C4-2B (cell line): ENCODE measurements at regions not wholly inside any gene's neighbourhood (a gene's known extent, or its start where the extent isn't known, plus 50 kb on each side); places are given as distances from the start of the nearest gene placed in this dataset.

ENCODE experiments used
- H3K27ac ChIP-seq: fragments of 450-650 bp; 2 replicates; pipeline ENCODE4 v1.5.1; 2017
- ZFX ChIP-seq: fragments of 450-650 bp; IDR thresholded peaks from 2 replicates; pipeline ENCODE4 v1.6.1; 2017
- TF ChIP-seq, protein P1 (sequence below): fragments of 450-650 bp; conservative IDR thresholded peaks from 2 replicates; pipeline ENCODE4 v1.5.1; 2017; ENCODE audit warnings: mild to moderate bottlenecking

DNA sequence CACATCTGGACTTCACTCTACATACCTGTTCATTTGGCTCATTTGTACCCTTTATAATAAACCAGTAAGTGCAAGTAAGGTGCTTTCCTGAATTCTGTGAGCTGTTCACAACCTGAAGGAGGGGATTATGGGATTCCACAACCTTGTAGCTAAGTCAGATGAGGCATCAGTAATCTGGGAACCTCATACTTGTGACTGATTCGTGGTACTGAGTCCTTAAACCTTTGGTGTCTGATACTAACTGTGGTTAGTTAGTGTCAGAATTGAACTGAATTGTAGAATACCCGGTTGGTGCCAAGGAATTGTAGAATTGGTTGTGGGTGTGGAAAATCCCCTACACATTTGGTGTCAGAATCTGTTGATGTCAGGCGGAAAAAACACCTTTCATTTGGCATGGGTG is 83.4 kb downstream of the TMX1 start:
- TF ChIP-seq ZFX: no peak

DNA sequence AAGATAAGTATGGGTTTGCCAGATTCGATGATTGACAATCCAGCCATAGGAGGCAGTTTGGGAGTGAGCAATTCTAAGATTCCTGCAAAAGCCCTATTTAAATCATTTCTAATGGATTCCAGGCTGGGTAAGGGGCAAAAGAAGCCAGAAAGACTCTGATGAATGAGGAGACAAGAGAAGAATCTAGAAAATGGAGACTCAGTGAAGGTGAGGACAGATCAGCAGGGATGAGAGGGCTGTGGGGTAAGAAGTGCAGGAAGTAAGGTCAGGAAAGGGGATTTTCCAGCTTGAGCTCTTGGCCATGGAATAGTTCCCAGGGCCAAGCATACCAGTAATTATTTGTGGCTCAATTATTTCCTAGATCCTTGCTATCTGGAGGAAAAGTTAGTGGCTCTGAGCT is 87.3 kb downstream of the TMX1 start:
- H3K27ac ChIP-seq: no peak overlapping the region
- TF ChIP-seq ZFX: no peak
- TF ChIP-seq, protein P1, sequence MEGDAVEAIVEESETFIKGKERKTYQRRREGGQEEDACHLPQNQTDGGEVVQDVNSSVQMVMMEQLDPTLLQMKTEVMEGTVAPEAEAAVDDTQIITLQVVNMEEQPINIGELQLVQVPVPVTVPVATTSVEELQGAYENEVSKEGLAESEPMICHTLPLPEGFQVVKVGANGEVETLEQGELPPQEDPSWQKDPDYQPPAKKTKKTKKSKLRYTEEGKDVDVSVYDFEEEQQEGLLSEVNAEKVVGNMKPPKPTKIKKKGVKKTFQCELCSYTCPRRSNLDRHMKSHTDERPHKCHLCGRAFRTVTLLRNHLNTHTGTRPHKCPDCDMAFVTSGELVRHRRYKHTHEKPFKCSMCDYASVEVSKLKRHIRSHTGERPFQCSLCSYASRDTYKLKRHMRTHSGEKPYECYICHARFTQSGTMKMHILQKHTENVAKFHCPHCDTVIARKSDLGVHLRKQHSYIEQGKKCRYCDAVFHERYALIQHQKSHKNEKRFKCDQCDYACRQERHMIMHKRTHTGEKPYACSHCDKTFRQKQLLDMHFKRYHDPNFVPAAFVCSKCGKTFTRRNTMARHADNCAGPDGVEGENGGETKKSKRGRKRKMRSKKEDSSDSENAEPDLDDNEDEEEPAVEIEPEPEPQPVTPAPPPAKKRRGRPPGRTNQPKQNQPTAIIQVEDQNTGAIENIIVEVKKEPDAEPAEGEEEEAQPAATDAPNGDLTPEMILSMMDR: no peak

More for the DNA sequence above, 83.4 kb downstream of the TMX1 start:
- no peak overlapping the region for H3K27ac ChIP-seq

DNA sequence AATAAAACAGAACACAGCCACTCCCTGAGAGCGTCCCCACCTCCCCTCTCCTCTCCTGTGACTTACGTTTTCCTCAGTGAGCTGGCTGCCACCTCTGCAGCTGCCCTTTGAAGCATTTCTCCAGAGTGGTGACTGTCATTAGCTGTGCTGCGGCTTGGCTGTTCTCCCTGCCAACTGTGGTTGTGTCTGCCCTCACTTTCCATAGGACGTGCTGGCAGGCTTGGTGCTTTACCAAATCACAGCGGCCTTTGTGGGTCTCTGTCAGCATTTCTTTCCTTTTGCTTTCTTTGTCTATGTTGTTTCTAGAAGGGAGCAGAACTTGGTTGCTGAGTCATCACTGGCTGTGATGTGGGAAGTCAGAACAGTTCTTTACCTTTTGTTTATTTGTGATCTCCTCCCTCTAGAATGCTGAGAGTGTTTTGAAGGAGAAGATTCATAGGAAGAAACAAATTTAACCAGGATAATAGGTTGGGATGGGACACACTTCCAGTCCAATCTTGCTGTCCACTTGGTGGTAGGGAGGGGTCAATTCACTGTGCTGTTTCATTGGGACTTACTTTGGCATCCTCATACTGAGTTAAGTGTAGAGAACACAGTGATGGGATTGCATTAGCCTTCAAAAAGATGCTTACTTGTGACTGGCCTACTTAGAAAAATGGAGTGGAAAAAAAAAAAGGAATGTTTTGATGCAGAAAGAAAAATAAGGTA is 88.2 kb downstream of the TMX1 start:
- H3K27ac ChIP-seq: no peak overlapping the region
- no peak for TF ChIP-seq ZFX
- TF ChIP-seq, protein P1: no peak

DNA sequence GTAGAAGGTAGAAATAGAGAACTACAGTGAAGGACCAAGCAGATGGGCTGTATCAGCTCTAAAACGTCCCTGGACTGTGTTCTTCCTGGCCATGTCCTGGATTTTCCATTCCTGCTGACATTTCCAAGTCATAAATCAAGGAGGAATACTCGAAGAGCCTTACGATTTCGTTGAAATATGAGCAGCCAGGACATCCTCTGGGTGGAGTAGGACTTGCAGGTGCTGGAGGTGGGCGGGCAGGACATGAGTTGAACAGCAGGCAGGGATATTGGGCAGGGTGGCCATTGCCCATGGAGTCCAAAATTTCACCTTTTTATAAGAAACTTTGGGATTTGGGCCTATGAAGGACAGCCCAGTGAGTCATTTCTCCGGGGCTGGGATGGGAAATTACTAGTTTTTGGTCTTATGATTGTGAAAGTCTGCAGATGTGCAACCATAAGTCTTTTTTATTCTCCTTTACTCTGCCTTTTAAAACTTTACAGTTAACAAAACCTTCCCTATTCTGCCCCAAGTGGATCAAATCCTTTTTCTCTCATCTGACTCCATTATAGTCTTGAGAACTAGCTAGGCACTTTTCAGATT is 88.8 kb downstream of the TMX1 start:
- no peak overlapping the region for H3K27ac ChIP-seq
- TF ChIP-seq, protein P1: no peak
- no peak for TF ChIP-seq ZFX

DNA sequence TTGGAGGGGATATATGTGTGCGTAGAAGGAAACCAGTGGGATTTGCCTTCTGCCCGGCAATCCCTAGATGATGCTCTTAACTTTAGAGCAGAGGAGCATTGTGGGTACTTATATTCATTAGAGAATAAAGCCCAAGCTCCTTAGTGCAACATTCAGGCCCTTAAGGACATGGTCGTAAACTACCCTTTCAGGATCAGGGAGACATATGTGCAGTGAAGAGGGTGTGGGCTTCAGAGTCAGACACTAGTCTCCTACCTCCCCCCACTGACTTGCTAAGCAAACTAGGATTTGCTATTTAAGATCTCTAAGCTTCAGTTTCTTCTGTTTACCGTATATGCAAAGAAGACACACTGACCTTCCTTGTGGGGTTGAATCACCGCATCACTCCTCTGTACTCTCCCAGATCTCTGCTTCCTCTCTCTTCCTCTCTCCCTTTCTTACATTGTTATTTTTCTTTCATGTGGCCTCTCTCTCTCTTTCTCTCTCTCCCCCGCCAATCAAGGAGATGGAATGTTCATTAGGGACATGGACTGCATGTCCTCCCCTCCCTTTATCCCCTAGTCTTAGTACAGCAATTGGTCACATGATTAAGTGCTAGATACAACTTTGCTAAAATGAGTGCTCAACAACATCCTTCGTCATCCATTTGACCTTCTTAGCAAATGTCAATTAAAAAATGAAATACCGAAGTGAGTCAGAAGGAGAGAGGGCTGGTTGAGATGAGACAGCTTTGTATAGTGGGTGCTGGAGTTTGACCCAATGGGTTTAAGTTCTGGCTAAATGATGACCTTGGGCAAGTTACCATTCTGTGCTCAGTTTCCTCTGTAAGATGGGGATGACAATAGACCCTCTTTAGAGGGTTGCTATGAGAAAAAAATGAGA is 91.7 kb downstream of the TMX1 start:
- H3K27ac ChIP-seq: no peak overlapping the region
- no peak for TF ChIP-seq ZFX
- TF ChIP-seq, protein P1: no peak

DNA sequence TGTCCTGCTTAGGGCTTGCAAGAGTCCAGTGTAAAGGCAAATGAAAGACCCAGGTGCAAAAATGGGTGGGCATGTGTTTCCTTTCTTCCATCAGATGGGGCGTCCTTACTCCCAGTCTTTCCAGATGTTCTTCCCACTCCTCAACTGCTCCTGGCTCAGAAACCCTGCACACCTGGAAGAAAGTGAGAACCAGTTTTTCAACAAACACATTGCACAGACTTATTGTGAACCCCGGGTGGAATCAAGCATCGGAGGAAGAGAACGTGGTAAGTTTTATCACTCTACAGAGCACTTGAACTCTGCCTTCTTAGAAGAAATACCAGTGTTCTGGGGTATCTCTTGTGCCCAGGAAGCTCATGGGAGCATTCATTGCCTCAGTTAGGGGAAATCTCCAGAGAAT is 93.3 kb downstream of the TMX1 start:
- TF ChIP-seq, protein P1: no peak
- no peak for TF ChIP-seq ZFX
- no peak overlapping the region for H3K27ac ChIP-seq

DNA sequence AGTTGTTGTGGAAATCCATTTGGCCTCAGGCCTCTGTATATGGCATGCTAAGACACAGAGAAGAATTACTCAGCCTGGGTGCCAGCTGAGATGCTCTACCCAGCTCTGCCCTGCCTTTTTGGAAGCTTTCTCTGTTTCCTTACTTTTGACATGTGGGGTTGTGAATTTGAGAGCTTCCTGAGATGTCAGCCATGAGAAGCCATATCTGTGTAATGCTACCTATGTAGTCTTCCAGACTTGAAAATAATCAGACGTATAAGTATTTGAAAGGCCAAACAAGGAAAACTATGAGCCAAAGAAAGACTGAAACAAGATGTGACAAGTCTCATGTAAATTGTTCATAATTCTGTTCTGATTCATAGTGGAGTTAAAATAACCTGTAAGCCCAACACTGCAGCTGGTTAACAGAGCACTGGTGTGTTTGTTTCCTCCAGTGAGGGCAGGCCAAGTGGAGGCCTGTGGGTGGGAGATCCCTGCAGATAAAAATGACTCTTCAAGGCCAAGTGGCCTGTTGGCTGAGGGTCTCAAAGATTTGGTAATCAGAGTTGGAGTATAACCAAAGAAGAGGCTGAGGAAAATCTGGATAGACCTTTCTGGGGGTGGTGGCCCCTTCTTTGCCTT is 94.0 kb downstream of the TMX1 start:
- TF ChIP-seq, protein P1: no peak
- TF ChIP-seq ZFX: no peak
- no peak overlapping the region for H3K27ac ChIP-seq
